Pancreas (tissue), 10 donors: ENCODE measurements at regions not wholly inside any gene's neighbourhood (a gene's known extent, or its start where the extent isn't known, plus 50 kb on each side); places are given as distances from the start of the nearest gene placed in this dataset.

Source experiments
- ATAC-seq, 4 donors: fragments of 200-7000 bp; cut with Tn5 transposase; one replicate each; pipeline versions ENCODE4 v1.8.0 to v1.9.1; 2020; ENCODE audit warnings: mild to moderate bottlenecking in 4 of 4, moderate library complexity in 4 of 4
- DNase-seq, 6 donors: peaks; one replicate each; pipeline ENCODE4 v3.0.0-alpha.2; 2020
- FAIRE-seq: peaks from 2 replicates; lab custom pipeline; 2012; peaks lifted over from hg19 to GRCh38; lab: Jason Lieb, UNC
- H3K27ac ChIP-seq, 4 donors: fragments of 200-600 bp; sonication (generic); 1 replicate in 3 of 4; 2 replicates in 1 of 4; pipeline versions ENCODE4 v1.5.0 to v1.8.0; 2020
- H3K27me3 ChIP-seq, 4 donors: fragments of 200-600 bp; one replicate each; pipeline ENCODE4 v1.8.0; 2021
- H3K36me3 ChIP-seq, 3 donors: fragments of 200-600 bp; sonication (generic) in 1 of 3; one replicate each; pipeline versions ENCODE4 v1.5.0 to v1.8.0; 2020 to 2021
- H3K4me1 ChIP-seq, 3 donors: fragments of 200-600 bp; one replicate each; pipeline ENCODE4 v1.8.0; 2021
- H3K4me3 ChIP-seq, 4 donors: fragments of 200-600 bp; sonication (generic) in 2 of 4; one replicate each; pipeline versions ENCODE4 v1.5.0 to v1.8.0; 2020 to 2021
- H3K9me3 ChIP-seq, 4 donors: fragments of 200-600 bp; one replicate each; pipeline ENCODE4 v1.8.0; 2021
- WGBS, 2 donors: extraction: QIAGEN DNeasy Blood & Tissue Kit; methylation state at CpG; one replicate each; pipeline ENCODE4 v1.1.7; 2013; 5-methylcytosine and 5-hydroxymethylcytosine counted together
- intact Hi-C, 3 donors: fragments of 100-400 bp; cut with DNase I; formaldehyde crosslinking; loops; one replicate each; pipeline versions ENCODE4 v1.11.1 to v1.14.2; 2022
- TF ChIP-seq, protein P1 (sequence below), 4 donors: fragments of 200-600 bp; sonication (generic) in 3 of 4; IDR thresholded peaks; one replicate each; pipeline versions ENCODE4 v1.5.0 to v1.8.0; 2021; ENCODE audit warnings: antibody characterized with exemption in 4 of 4
- donor health status: healthy with polysubstance abuse.
- donor health status: DM: no; HTN: no; CAD: no; lungs with moderate emphysema.
- donor health status: DM: no; HTN: no; CAD: no.
- donor health status: control.
- donor health status: control.
- donor health status: Bipolar disorder and iron deficiency.
- donor health status: DM: yes; HTN: yes; CAD: no.
- donor health status: DM: no; HTN: no; CAD: no.
- donor health status: DM: no; HTN: no; CAD: no.
- donor health status: DM: yes; HTN: yes; CAD: no.

DNA sequence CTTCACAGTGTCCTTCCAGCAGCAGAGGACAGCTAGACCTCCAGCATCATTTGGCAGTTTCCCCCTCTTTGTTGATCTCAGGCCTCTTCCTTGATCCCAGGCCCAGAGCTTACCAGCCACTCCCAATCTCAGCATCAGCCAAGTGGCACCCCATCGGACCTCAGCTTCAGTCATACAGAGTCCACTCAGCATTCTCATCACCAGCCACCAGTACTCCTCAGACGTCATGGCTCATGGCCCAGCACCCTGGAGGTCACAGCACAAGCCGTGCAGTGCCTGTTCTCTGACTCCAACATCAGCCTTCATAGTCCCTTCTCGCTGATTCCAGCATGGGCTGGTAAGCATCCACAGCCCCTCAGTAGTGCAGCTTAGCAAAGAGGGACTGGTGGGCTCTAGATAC, 487.6 kb upstream of the DAB1 start:
- H3K27ac ChIP-seq, result no peak overlapping the region
- H3K9me3 ChIP-seq, result no peaks in the 10 kb centered on the region
- WGBS, 2 donors, result 58 to 76% methylated on average over 4 of the region's 4 CpGs
- DNase-seq (no peak), ATAC-seq (no peak), FAIRE-seq (no peak)
- H3K4me1 ChIP-seq, result no peaks in the 10 kb centered on the region
- H3K27me3 ChIP-seq, result no peaks in the 10 kb centered on the region
- intact Hi-C loops, result no loop called here
- H3K36me3 ChIP-seq, result no peaks in the 10 kb centered on the region
- TF ChIP-seq, protein P1, sequence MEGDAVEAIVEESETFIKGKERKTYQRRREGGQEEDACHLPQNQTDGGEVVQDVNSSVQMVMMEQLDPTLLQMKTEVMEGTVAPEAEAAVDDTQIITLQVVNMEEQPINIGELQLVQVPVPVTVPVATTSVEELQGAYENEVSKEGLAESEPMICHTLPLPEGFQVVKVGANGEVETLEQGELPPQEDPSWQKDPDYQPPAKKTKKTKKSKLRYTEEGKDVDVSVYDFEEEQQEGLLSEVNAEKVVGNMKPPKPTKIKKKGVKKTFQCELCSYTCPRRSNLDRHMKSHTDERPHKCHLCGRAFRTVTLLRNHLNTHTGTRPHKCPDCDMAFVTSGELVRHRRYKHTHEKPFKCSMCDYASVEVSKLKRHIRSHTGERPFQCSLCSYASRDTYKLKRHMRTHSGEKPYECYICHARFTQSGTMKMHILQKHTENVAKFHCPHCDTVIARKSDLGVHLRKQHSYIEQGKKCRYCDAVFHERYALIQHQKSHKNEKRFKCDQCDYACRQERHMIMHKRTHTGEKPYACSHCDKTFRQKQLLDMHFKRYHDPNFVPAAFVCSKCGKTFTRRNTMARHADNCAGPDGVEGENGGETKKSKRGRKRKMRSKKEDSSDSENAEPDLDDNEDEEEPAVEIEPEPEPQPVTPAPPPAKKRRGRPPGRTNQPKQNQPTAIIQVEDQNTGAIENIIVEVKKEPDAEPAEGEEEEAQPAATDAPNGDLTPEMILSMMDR (IDR thresholded peaks at IDR 0.05), result no peak
- H3K4me3 ChIP-seq, result no peak overlapping the region

DNA sequence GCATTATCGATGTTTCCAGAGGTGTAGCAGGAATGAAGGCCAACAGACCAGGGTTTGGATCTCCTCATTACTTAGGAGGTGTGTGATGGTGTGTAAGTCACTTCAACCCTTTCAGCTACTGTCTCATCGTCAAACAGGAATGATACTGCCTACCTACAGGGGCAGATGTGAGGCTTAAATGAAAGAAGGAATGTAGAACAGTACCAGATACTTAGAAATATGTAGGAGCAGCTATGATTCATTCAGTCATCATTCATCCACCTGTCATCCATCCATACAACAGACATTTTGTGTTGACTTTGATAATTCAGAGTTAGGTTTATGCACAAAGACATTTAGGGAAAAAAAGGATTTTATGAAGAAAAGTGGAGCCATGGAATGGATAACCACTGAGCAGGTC, 486.9 kb upstream of the DAB1 start:
- DNase-seq (no peak), ATAC-seq (no peak), FAIRE-seq (no peak)
- Histone ChIP-seq H3K27ac (no peak overlapping the region), H3K4me3 (no peak overlapping the region), H3K4me1 (no peaks in the 10 kb centered on the region), H3K9me3 (no peaks in the 10 kb centered on the region), H3K36me3 (no peaks in the 10 kb centered on the region), H3K27me3 (no peaks in the 10 kb centered on the region)
- intact Hi-C loops, result no loop called here
- WGBS, 2 donors, result 57 to 78% methylated on average over 2 of the region's 2 CpGs
- TF ChIP-seq, protein P1 (IDR thresholded peaks at IDR 0.05), result no peak

DNA sequence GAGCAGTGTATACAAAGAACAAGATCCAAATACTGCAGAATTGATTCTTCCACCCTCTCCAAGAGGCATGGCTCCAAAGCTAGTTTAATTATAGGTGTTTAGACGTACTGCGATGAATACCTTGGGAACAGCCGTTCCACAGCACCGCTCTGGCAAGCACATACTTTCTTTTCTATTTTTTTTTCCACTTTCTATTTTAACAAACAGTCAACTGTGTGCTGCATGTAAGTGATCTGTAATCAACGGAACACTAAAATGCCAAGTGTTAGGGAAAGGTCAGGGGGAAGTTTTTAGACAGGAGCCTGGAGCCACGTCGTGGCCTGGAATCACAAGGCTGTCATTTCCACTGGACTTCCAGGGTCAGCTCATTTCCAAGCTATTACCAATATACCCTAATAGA, 486.4 kb upstream of the DAB1 start:
- no peaks in the 10 kb centered on the region for H3K36me3 ChIP-seq
- intact Hi-C loops, result no loop called here
- TF ChIP-seq, protein P1 (IDR thresholded peaks at IDR 0.05), result no peak
- no peak overlapping the region for H3K4me3 ChIP-seq
- H3K9me3 ChIP-seq, result no peaks in the 10 kb centered on the region
- no peak overlapping the region for H3K27ac ChIP-seq
- FAIRE-seq, result no peak
- no peaks in the 10 kb centered on the region for H3K27me3 ChIP-seq
- no peak for DNase-seq
- H3K4me1 ChIP-seq, result no peaks in the 10 kb centered on the region
- no peak for ATAC-seq
- WGBS, 2 donors, result 68 to 81% methylated on average over 7 of the region's 7 CpGs

DNA sequence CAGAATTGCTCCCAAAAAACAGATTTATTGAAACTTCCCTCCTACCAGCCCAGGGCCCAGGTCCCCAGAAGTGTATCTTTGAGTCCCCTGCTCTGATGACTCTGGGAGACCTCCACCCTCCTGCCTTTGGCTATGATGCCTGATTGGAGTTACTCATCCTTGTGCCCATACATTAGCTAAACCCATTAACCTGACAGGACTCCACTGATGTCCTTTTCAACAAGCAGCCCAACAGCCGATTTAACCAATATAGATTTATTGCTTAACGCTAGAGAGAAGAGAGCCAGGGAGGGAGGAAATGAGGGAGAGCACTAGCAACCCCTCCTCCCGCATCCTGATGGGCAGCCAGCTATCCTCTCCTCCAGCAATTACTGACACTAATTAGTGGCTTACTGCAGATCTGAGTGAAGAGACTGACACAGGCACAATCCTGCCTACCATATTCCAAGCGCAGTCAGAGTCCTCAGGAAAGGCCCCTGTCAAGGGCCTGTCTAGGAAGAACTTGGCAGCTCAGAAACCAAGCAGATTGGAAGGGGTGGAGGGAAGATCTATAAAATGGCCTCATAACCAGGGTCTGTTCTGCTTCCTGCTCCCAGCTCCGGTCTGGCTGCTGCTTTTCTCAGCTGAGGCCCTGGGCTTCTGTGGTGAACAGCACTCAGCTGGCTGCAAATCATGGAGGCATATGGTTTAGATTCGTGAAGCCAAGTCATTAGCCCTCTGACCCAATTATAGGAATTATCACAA, 484.5 kb upstream of the DAB1 start:
- Histone ChIP-seq H3K4me1 (no peaks in the 10 kb centered on the region), H3K9me3 (no peaks in the 10 kb centered on the region), H3K27ac (no peak overlapping the region), H3K27me3 (no peaks in the 10 kb centered on the region), H3K4me3 (no peak overlapping the region), H3K36me3 (no peaks in the 10 kb centered on the region)
- FAIRE-seq (no peak), DNase-seq (no peak), ATAC-seq (no peak)
- TF ChIP-seq, protein P1 (IDR thresholded peaks at IDR 0.05), result no peak
- intact Hi-C loops, result no loop called here
- WGBS, 2 donors, result 58 to 70% methylated on average over 6 of the region's 6 CpGs

DNA sequence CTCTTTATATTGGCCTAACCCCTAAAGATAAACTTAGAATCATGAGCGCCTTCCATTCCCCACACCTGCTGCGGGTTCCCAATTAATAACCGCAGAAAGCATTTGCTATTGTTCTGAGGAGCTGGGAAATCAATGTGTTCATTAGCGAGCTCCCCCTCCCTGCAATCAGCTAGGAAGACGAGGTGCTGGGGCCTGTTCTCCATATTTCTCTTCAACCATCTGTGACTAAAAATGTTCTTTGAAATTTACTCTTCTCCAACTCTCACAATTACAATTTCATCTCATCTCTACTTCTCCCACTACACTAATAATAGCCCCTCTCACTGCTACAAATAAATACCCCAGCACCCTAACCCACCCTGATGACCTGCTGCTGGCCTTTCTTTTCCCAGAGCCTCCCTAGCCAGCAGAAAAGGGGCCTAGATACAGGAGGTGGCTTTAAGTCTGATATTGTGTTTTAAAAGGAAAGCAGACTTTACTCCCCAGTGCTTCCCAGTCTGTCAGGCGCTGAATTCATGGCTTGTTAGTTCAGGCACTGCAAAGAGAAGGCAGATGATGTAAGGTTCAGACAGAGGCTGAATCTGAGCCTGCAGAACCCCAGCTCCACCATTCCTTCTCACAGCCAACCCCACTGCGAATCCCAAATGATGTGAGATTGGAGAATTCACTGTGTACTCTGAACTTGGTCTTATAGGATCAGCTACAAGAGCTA, 477.5 kb upstream of the DAB1 start:
- ATAC-seq (no peak), FAIRE-seq (no peak), DNase-seq (no peak)
- H3K27me3 ChIP-seq, result no peaks in the 10 kb centered on the region
- no peak overlapping the region for H3K4me3 ChIP-seq
- WGBS, 2 donors, result 68 to 76% methylated on average over 7 of the region's 7 CpGs
- H3K36me3 ChIP-seq, result no peaks in the 10 kb centered on the region
- H3K4me1 ChIP-seq, result no peaks in the 10 kb centered on the region
- no peaks in the 10 kb centered on the region for H3K9me3 ChIP-seq
- no peak overlapping the region for H3K27ac ChIP-seq
- TF ChIP-seq, protein P1 (IDR thresholded peaks at IDR 0.05), result no peak
- intact Hi-C loops, result no loop called here
